ENCODE measurements at regions not wholly inside any gene's neighbourhood (a gene's known extent, or its start where the extent isn't known, plus 50 kb on each side); places are given as distances from the start of the nearest gene placed in this dataset.
"Not testable (repeated sequence)": the region's sequence is repeated elsewhere in the genome, so short reads cannot be mapped to it uniquely, and the experiment has no call there.

- no peak for DNase-seq (ENCODE audit: low spot score)
Observed at GRCh38 chr10:9850415-9850814, 1167.3 kb upstream of the CELF2 start.

DNA sequence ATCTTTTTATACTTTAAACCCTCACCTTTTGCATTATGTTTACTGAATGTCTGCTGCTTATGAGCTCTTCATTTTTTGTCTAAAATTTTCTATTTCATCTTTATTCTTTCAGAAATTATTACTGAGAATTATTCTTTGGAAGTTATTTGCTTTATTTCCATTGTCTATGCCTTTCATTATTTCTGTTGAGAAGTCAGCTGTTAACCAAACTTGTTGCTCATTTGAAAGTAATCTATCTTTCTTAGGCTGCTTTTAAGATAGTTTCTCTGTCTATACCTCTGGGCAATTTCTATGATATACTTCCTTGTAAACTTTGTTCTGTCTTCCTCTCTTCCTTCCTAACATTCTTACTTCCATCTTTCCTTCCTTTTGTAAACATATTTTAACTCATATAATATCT is 1165.9 kb upstream of the CELF2 start:
- no peak for DNase-seq (ENCODE audit: low spot score)

GRCh38 chr10:9853405-9854355 is 1164.0 kb upstream of the CELF2 start:
- DNase-seq (ENCODE audit: low spot score), result no peak

- DNase-seq (ENCODE audit: low spot score), result not testable (repeated sequence)
Observed at GRCh38 chr10:9855451-9855850, 1162.2 kb upstream of the CELF2 start.

DNA sequence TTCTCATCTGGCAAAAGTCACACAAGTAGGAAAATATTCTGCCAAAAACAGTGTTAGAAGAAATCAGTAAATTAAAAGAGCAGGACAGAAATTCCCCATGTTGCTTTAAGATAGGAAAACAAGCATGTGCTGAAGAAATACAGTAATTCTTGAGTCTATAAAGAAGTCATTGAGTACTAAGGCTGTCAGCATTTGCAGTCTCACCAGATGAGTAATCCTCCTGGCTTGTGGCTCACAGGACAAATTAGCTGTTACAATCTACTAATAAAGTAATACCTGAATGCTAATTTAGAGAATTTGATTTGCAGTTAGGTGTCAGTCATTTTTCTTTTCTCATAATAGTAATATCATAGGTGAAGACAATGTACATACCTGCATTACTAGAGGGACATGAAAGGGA is 1158.9 kb upstream of the CELF2 start:
- DNase-seq (ENCODE audit: low spot score), result no peak

GRCh38 chr10:9860045-9860444 is 1157.6 kb upstream of the CELF2 start:
- no peak for DNase-seq (ENCODE audit: low spot score)

DNA sequence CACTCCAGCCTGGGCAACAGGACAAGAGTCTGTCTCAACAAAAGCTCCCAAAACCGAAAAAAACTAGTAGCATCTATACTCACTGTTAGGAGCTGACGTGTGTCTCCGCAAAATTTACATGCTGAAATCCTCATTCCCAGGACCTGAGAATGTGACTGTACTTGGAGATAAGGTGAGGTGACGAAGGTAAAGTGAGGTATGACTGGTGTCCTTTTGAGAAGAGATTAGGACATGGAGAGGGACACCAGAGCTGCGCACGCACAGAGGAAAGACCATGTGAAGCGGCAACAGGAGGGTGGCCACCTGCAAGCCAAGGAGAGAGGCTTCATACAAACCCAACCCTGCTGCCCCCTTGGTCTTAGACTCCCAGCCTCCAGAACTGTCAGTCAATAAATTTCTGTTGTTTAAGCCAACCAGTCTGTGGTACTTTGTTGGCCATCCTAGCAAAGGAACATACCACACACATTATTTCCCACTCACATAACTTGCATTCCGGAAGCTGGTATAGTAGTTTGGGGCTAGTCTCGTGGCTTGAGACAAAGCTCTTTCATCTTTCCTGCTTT is 1154.0 kb upstream of the CELF2 start:
- DNase-seq (ENCODE audit: low spot score), result no peak

DNA sequence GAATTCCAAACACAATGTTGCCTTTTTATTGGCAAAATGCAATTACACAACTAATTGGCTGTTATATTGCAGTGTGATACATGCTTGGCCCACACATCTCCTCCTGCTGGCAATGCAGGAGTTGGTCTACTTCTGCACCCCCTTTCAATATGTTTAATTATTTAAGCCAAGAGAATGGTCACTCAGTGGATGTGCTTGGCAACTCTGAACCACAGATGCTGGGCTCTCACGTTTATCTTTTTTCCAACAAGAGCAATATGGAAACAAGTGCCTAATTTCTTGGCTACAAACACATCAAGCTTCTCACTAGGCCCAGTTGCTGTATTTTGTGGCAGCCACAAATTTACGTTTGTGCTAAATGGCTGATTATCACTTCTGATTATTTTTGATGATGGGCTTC is 1149.2 kb upstream of the CELF2 start:
- DNase-seq (ENCODE audit: low spot score), result no peak

GRCh38 chr10:9869205-9869604 is 1148.5 kb upstream of the CELF2 start:
- DNase-seq (ENCODE audit: low spot score), result no peak

- DNase-seq (ENCODE audit: low spot score), result no peak
Observed at GRCh38 chr10:9869606-9870176, 1148.0 kb upstream of the CELF2 start.

DNA sequence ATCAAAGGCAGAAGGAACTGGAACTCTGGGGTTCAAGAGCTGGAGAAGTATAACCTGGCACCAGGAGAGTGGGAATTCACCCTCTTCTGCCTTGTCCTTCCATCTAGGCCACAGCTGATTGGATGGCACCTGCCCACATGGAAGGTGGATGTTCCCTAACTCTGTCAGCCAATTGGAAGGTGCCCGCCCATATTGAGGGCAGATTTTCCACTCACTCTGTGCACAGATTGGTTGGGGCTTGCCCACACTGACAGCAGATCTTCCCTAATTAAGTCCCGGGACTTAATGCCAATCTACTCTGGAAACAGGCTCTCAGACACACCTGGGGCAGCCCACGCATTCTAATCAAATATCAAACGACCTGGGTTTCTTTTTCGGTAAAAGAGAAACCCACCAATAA is 1142.3 kb upstream of the CELF2 start:
- no peak for DNase-seq (ENCODE audit: low spot score)

DNA sequence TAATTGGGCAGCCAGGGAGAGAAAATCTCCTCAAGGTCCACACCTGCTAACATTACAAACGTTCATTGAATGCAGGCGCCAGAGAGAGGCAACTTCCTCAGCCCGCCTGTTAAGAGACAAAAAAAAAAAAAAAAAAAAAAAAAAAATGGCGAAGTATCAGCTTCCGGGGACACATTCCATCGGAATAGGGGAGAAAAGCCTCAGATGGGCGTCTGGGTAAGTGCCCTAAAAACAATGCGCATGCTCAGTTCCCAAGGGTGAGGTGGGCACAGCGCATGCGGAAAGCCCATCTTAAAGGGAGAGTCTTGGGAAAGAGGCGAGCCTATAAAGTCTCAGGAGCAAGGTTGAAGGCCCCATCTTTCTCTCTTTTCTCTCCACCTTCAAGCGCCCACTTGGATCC is 1139.7 kb upstream of the CELF2 start:
- no peak for DNase-seq (ENCODE audit: low spot score)

DNA sequence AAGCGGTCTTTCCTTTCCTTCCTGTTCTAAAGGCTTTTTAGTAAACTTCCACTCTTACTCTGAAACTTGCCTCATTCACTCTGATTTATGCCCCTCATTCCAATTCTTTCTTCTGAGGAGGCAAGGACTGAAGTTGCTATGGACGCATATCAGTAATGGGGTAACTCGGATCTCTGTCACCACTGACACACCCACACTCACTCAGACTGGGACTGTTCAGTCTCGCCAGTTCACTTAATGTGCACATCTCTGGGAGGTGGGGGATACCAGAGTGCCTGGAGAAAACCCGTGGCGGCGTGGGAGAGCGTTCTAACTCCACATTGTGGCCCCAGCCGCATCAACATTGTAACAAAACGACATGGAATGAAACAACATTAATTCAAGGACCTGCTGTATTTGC is 1139.3 kb upstream of the CELF2 start:
- no peak for DNase-seq (ENCODE audit: low spot score)

- DNase-seq (ENCODE audit: low spot score), result no peak
Observed at GRCh38 chr10:9885761-9886160, 1131.9 kb upstream of the CELF2 start.

DNA sequence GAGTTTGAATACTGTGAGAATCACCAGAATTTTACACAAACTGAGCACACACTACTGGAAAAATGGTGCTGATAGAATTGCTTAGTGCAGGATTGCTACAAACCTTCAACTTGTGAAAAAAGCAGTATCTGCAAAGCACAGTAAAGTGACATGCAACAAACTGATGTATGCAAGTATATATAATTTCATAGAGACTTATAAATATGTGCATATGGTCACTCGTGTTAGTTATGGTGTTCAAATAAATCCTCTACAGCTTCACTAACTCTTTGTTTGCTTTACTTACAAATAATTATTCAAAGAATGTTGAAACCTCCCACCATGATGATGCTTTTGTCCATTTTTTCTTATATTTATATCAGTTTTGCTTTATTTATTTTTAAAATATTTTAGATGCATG is 1130.9 kb upstream of the CELF2 start:
- no peak for DNase-seq (ENCODE audit: low spot score)

DNA sequence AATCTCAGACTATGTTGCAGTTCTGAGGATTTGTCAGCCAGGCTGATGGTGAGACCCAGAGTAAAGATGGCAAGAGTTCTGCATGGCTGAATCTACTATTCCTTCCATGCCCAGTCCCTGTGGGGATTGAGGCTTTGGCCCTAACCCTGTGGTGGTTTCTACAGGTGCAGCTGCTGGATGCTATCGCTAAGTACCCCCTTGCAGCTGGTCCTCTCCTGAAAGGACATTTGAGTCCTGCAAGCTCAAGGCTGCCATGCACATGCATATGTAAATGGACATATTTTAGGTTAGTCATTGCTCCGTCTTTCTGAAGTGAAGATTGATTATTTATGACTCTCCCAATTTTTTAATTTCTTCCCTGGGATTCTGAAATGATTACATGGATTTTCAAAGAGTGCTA is 1122.2 kb upstream of the CELF2 start:
- DNase-seq (ENCODE audit: low spot score), result no peak

GRCh38 chr10:9895981-9896380 is 1121.7 kb upstream of the CELF2 start:
- DNase-seq (ENCODE audit: low spot score), result no peak

DNA sequence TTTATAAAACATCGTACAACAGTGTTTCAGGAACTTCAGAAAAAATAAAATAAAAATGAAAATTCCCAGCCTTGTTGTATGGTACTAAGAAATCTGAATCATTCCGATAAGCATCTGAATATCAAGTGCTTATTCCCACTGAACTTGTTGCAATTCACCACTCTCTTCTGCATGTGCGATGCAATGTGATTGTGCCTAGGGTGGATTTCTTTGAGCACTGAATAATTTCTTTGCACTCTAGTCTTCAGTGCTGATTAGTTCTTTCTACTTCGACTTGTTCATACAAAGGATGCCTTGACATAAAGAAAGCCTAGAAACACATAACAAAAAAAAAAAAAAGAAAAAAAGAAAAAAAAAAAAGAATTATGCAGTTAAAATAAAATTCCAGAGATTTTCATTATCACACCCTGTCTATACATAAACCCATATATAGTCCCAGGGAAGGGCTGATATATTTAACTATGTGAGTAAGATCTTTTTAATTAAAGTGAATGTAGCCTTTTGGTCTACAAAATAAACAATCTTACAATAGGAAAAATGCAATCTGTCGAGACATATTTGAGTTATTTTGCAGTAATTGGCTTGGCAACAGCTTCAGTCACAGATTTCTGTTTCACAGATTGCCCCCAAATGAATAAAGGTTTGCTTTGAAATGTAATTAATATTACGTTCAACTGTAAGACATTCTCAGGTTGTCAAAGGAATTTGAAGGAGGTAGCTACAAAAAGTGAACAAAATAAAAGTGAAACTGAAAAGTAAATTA is 1118.9 kb upstream of the CELF2 start:
- DNase-seq (ENCODE audit: low spot score), result no peak

- no peak for DNase-seq (ENCODE audit: low spot score)
Observed at GRCh38 chr10:9900751-9901150, 1116.9 kb upstream of the CELF2 start.

GRCh38 chr10:9901971-9902370 is 1115.7 kb upstream of the CELF2 start:
- DNase-seq (ENCODE audit: low spot score), result no peak

- no peak for DNase-seq (ENCODE audit: low spot score)
Observed at GRCh38 chr10:9910446-9910845, 1107.2 kb upstream of the CELF2 start.

DNA sequence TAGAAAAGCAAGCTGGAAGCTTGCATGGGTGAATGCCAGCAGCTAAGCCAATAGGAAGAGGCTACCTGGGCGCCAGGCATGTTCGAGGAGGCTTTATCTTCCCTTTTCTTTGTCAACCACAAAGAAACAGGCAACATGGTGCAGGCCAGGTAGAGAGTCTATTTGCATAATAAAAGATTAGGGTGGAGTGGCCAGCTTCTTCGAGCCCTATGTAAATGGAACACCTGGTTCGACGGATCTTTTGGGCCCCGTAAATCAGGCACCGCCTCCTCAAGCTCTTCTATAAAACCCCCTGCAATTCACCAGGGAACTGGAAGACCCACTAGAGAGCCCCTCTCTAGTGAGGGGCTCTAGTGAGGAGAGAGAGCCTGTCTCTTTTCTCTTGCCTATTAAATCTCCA is 1106.2 kb upstream of the CELF2 start:
- DNase-seq (ENCODE audit: low spot score), result no peak
